Breast epithelium (tissue), 3 donors: ENCODE measurements at regions not wholly inside any gene's neighbourhood (a gene's known extent, or its start where the extent isn't known, plus 50 kb on each side); places are given as distances from the start of the nearest gene placed in this dataset.

Experiments
- POLR2A ChIP-seq: fragments of 450-650 bp; IDR thresholded peaks from one replicate; pipeline ENCODE4 v1.6.1; 2016; ENCODE audit warnings: antibody characterized with exemption, mild to moderate bottlenecking, moderate library complexity
- TF ChIP-seq, protein P1 (sequence below), 3 donors: fragments of 450-650 bp; IDR thresholded peaks; one replicate each; pipeline ENCODE4 v1.5.1; 2016 to 2017; ENCODE audit warnings: antibody characterized with exemption in 3 of 3, mild to moderate bottlenecking in 3 of 3, moderate library complexity in 3 of 3

DNA sequence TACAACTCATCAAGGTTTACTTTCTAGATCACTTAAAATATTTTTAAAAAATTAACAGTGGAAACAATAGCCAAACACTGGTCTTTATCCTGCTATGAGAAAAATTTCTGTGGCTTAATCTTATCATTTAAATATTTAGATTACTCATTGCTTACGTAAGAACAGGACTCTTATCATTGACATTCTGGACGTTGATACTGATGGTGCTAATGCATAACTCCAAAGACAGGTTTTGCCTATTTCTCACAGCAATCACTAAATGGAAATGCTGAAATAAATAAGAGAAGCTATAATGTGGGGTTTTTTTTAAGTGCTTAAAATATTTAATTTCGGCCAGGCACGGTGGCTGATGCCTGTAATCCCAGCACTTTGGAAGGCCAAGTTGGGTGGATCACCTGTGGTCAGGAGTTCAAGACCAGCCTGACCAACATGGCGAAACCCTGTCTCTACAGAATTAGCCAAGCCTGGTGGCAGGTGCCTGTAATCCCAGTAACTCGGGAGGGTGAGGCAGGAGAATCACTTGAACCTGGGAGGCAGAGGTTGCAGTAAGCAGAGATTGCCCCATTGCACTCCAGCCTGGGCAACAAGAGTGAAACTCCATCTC is 195.0 kb downstream of the HGF start:
- TF ChIP-seq, protein P1, sequence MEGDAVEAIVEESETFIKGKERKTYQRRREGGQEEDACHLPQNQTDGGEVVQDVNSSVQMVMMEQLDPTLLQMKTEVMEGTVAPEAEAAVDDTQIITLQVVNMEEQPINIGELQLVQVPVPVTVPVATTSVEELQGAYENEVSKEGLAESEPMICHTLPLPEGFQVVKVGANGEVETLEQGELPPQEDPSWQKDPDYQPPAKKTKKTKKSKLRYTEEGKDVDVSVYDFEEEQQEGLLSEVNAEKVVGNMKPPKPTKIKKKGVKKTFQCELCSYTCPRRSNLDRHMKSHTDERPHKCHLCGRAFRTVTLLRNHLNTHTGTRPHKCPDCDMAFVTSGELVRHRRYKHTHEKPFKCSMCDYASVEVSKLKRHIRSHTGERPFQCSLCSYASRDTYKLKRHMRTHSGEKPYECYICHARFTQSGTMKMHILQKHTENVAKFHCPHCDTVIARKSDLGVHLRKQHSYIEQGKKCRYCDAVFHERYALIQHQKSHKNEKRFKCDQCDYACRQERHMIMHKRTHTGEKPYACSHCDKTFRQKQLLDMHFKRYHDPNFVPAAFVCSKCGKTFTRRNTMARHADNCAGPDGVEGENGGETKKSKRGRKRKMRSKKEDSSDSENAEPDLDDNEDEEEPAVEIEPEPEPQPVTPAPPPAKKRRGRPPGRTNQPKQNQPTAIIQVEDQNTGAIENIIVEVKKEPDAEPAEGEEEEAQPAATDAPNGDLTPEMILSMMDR (IDR thresholded peaks at IDR 0.05): no peak
- no peak for TF ChIP-seq POLR2A
